GM18520 (cell line): ENCODE measurements at regions not wholly inside any gene's neighbourhood (a gene's known extent, or its start where the extent isn't known, plus 50 kb on each side); places are given as distances from the start of the nearest gene placed in this dataset.

Experiments
- ATAC-seq: cut with Tn5 transposase; IDR thresholded peaks from one replicate; pipeline ENCODE4 v1.9.1; 2021; ENCODE audit not compliant: unreplicated experiment

DNA sequence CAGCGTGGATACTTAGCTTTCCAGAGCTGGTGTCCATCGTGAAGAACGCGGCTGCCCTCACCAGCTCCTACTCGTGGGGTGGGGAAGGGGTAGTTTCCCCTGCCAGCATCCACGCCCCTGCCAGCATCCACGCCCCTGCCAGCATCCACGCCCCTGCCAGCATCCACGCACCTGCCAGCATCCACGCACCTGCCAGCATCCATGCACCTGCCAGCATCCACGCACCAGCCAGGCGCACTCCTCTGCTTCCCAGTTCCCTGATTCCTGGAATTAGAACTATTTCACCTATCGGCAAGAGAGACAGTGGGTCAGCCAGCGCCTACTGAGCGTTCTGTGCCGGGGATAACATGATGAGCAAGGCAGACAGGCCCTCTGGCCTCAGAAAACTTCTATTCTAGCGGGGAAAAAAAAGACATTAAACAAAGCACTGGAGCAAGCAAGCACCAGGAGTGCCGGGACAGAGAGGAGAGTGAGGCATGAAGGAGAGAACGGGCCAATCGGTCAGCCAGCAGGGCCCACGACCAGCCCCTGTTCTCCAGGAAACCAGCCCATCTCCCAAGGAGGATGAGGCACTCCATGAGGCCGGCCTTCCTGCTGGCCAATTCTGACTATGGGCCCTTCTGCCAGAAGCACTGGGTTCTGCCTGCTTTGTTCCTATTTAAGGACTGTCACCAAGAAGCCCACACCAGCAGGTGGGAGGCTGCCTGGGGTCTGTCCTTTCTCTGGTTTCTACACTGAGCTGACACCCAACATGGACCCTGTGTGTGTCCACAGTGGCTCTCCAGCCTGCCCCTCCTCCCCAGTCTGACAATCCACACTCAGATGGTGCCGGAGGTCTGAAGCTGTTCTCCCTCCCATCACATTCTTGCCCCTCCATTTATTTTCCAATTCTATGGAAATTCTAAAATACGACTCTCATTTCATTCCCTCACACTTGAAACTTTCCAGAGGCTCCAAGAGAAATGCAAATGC, 78.4 kb upstream of the SALL3 start:
- ATAC-seq = no peak

GRCh38 chr18:78901923-78902794, 77.5 kb upstream of the SALL3 start:
- no peak for ATAC-seq

- no peak for ATAC-seq
Measured at GRCh38 chr18:78902795-78903435, 76.7 kb upstream of the SALL3 start.

DNA sequence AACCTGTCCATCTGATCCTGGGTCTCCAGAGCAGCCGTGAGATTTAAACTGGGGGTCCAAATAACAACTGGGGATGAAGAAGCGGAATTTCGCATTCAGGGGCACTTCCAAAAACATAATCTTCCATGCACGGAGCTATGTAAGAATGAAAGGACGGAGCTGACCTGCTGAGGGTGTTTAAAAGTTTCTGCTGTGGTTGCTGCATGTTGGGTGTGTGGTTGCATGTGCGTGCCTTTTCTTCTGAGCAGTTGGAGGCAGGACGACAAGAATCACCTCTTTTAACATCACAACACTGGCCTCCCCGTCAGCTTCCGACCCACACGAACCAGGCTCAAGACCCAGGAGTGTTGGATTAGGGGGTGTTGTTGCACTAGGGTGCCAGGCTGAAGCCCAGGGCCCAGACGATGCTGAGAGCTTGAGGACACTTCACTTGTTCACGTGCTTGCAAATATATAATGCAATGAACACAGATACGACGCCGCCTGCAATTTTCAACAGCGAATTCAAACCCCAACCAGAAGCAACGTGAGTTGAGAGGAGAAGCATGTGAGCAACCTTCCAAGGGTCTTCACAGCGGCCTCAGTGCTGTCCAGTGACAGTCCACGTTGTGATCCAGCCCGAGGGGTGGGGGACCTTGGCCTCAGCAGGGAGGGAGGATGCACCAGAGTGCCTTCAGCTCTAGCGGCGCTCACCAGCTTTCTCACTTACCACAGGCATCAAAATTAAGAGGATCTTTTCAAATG, 76.0 kb upstream of the SALL3 start:
- no peak for ATAC-seq

- ATAC-seq = no peak
Measured at GRCh38 chr18:78904179-78904531, 75.5 kb upstream of the SALL3 start.

- ATAC-seq = no peak
Measured at GRCh38 chr18:78905334-78905733, 74.3 kb upstream of the SALL3 start.

DNA sequence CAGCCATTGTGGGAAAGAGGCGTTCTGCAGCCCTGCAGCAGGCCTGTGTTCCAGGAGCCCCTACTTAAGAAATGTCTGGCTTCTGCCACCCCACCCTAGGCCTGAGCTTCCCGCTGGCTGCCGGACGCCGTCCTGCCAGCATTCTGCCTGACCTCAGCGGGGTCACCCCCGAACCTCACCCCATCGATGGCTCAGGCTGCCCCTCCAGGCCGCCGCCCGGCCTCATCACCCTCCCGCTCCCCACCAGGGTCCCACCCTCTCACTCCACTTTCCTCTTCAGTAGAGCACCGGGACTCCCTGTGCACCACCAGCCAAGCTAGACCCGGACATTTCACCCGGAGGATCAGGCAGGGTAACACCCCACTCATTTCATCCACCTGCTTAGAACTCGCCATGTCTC, 73.6 kb upstream of the SALL3 start:
- ATAC-seq = no peak

DNA sequence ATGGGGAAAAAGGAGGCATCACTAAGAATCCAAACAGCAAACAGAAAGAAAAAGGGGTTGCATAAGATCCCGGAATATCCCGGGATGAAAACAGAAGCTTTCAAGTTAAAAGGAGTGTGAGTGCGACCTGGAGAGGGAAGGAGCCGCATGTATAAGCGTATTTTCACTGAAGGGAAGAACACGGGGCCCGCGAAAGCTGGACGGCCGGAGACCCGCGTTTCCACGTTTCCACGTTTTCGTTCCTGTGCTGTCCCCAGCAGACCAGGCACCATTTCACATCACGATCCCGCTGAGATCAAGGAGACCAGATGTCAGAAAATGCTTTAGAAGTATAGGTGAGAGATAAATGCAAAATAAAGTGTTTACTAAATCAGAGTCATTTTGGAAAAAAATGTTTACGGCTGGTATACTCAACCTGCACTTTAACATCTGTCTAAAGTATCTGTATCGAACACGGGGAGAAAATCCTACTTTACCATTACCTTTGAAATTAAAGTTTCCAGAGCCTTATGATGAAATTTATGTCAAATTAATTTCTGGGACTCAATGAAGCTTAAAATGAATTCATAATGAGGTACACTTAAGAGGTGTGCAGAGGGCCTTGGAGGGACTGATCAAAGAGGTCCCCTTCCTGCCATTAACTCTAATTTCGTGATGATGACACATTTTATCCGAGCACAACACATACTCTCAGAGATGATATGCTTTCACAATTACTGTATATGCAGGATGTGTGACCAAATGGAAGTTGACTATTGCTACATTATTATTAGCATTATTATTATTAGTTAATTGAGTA, 71.0 kb upstream of the SALL3 start:
- no peak for ATAC-seq

- ATAC-seq = no peak
Measured at GRCh38 chr18:78911751-78912283, 67.8 kb upstream of the SALL3 start.

GRCh38 chr18:78912336-78912735, 67.3 kb upstream of the SALL3 start:
- ATAC-seq = no peak

- no peak for ATAC-seq
Measured at GRCh38 chr18:78912844-78913243, 66.8 kb upstream of the SALL3 start.

DNA sequence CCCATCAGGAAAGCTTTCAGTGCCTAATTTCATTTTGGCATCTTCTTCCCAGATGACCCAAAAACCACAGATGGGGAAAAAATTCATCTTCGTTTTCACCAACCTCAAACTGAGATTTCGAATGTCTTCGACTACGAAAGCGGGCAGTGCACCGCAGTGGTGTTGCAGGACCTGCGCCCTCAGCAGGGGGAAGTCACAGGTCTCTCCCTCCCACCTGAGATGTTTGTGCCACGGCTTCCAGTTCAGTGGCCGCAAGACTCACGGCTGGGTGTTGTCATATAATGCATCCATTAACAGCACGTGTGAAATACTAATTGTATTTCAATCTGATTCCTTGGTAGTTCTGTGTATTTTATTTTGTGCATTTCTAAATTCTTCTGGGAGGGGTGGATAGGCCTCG, 66.2 kb upstream of the SALL3 start:
- ATAC-seq = no peak

DNA sequence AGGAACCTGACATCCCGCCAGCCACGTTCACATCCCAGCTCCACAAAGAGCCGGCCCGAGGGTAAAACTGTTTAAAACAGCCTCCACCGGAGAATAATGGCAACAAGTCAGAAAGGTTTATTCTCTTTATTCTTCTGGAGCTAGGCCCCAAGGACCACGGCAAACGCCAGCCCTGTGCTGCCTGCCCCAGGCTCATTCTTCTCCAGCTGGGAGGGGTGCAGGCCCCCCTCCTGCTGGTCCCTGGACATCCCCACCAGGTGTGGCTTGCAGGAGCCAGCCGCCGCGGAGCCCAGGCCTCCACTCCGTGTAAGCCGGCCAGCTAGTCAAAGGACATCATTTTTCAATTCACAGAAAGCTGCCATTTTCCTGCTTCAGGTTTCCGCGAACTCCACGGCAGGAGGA, 65.8 kb upstream of the SALL3 start:
- ATAC-seq = no peak

GRCh38 chr18:78914249-78914935, 65.2 kb upstream of the SALL3 start:
- ATAC-seq = no peak

DNA sequence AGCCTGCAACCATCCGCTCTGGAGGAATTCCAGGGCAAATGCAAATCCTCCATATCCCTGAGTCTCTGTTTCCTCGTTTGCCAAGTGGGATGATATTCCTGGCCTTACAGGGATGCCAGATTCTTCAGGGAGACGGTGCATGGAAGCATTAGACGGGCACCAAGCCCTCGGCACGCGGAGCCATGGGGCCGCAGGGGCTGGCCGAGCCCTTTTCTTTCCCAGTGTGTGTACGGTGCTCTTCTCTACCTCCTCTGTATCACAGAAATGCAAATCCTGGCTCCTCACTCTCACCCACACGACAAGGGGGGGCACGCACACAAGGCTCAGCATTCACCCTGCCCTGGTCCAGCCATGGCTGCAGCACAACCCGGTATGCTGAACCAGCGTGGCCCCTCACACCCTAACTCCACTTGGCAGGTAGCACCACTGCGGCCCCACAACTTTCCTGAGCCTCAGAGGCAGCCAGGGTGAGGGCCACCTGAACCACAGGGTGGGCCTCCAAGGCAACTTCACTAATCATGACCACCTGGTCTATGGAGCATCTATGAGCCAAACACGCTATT, 64.1 kb upstream of the SALL3 start:
- ATAC-seq = no peak

DNA sequence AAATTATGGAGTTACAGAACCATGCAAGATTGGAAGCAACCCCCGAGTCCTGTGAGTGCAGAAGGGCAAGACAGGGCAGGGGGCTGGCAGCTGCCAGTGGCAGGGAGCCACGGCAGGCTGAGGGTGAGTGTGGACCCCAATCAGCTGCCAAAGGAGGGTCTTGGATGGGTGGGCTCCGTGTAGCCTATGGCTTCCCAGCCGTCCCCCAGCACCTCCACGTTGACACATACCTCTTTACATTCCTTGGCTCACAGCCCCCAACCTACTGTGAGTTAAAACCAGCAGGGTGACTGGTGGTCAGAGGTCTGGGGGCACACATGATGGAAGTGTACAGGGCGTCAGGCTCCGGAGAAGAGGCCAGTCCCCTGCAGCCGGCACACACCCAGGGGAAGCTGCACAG, 60.9 kb upstream of the SALL3 start:
- no peak for ATAC-seq

- ATAC-seq = no peak
Measured at GRCh38 chr18:78919956-78920355, 59.7 kb upstream of the SALL3 start.

DNA sequence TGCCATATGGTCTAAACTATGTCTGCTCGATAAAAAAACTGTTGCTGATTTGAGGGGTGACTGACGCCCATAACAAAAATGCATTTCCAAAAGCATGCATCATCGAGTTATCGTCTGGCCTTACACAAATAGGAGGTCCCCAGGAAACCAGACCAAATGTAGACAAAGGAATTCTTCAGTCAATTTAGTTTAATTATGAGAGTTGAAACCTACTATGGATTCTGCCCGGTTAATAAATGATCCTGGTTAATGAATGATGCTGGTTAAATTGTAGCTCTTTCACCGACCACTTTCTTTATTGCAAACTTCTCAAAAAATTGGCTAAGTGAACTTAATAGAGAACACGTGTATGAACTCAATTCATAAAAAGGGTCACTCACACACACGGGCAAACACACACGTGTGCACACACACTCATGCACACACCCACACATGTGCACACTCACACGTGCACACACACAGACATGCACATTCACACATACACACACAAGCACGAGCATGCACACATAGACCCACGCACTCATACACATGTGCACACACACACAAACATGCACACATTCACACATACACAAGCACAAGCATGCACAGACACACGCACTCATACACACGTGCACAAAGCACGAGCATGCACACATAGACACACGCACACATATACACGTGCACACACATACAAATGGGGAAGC, 59.0 kb upstream of the SALL3 start:
- no peak for ATAC-seq
